SK-N-SH (cell line): ENCODE measurements at regions not wholly inside any gene's neighbourhood (a gene's known extent, or its start where the extent isn't known, plus 50 kb on each side); places are given as distances from the start of the nearest gene placed in this dataset.

Source experiments
- CTCF ChIA-PET: fragments of 300-600, 350-600 bp; formaldehyde crosslinking; extraction: SDS; loops from one replicate; lab custom pipeline; 2021; lab: Yijun Ruan, JAX
- POLR2A ChIA-PET: fragments of 350-600 bp; sonication (Branson Sonifier 250); formaldehyde crosslinking; extraction: SDS; loops from one replicate; lab custom pipeline; 2020; ENCODE audit warnings: antibody characterized with exemption, inconsistent platforms; lab: Yijun Ruan, JAX
- DNase-seq: peaks from one replicate; pipeline ENCODE4 v3.0.0; 2012
- H2AFZ ChIP-seq: fragments of 200-600 bp; sonication (generic); 2 replicates; pipeline ENCODE4 v1.8.1; 2016; ENCODE audit warnings: antibody characterized with exemption, mild to moderate bottlenecking, low read depth
- H3F3A ChIP-seq: fragments of 200-600 bp; sonication (generic); replicated peaks from 2 replicates; pipeline ENCODE3; 2016; ENCODE audit warnings: antibody characterized with exemption, mild to moderate bottlenecking; ENCODE audit not compliant: insufficient read depth
- H3K27ac ChIP-seq, 2 experiments: fragments of 200-500 bp in 1 of 2; fragments of 200-600 bp in 1 of 2; sonication (Bioruptor generic) in 1 of 2; sonication (generic), shearing (Covaris generic) in 1 of 2; 2 replicates each; pipeline versions ENCODE4 v1.5.1 to v1.6.1; 2014 to 2016; ENCODE audit warnings: low read depth in 2 of 2, inconsistent platforms in 1 of 2, low read length in 1 of 2, mild to moderate bottlenecking in 1 of 2, mixed read lengths in 1 of 2
- H3K27me3 ChIP-seq: fragments of 200-600 bp; sonication (generic), shearing (Covaris generic); 2 replicates; pipeline ENCODE4 v1.6.1; 2016; ENCODE audit warnings: mixed run types; ENCODE audit not compliant: insufficient read depth
- H3K36me3 ChIP-seq, 2 experiments: fragments of 200-500 bp in 1 of 2; fragments of 200-600 bp in 1 of 2; sonication (Bioruptor generic) in 1 of 2; sonication (generic) in 1 of 2; replicated peaks in 1 of 2; 2 replicates each; pipeline versions ENCODE3 to v1.5.1; 2014 to 2016; ENCODE audit warnings: low read length in 1 of 2, mild to moderate bottlenecking in 1 of 2; ENCODE audit not compliant: insufficient read depth in 2 of 2, control insufficient read depth in 1 of 2
- H3K4me1 ChIP-seq, 2 experiments: fragments of 200-500 bp in 1 of 2; fragments of 200-600 bp in 1 of 2; sonication (Bioruptor generic) in 1 of 2; sonication (generic), shearing (Covaris generic) in 1 of 2; 2 replicates each; pipeline versions ENCODE4 v1.5.1 to v1.6.1; 2014 to 2016; ENCODE audit warnings: low read depth in 1 of 2, low read length in 1 of 2, mixed run types in 1 of 2; ENCODE audit not compliant: insufficient read depth in 2 of 2, control insufficient read depth in 1 of 2
- H3K4me2 ChIP-seq: fragments of 200-600 bp; sonication (generic), shearing (Covaris generic); 2 replicates; pipeline ENCODE4 v1.6.1; 2017; ENCODE audit warnings: mixed run types
- H3K4me3 ChIP-seq, 2 experiments: fragments of 200-500 bp in 1 of 2; fragments of 200-600 bp in 1 of 2; sonication (Bioruptor generic) in 1 of 2; sonication (generic), shearing (Covaris generic) in 1 of 2; 2 replicates each; pipeline versions ENCODE4 v1.5.1 to v1.8.1; 2014 to 2016; ENCODE audit warnings: low read depth in 2 of 2, inconsistent platforms in 1 of 2, low read length in 1 of 2, mild to moderate bottlenecking in 1 of 2, mixed read lengths in 1 of 2, moderate library complexity in 1 of 2
- H3K79me2 ChIP-seq: fragments of 200-600 bp; sonication (generic); 2 replicates; pipeline ENCODE4 v1.8.1; 2017; ENCODE audit warnings: mild to moderate bottlenecking; ENCODE audit not compliant: insufficient read depth
- H3K9ac ChIP-seq: fragments of 200-600 bp; sonication (generic); 2 replicates; pipeline ENCODE4 v1.6.1; 2017; ENCODE audit warnings: mixed run types
- H3K9me2 ChIP-seq: fragments of 200-600 bp; sonication (generic); 2 replicates; pipeline ENCODE4 v1.6.1; 2017; ENCODE audit warnings: mixed run types
- H3K9me3 ChIP-seq: fragments of 200-600 bp; sonication (generic); 2 replicates; pipeline ENCODE4 v1.6.1; 2017; ENCODE audit warnings: mixed run types, mild to moderate bottlenecking, moderate library complexity
- H4K20me1 ChIP-seq: fragments of 200-600 bp; sonication (generic); 2 replicates; pipeline ENCODE4 v1.6.1; 2017; ENCODE audit warnings: mild to moderate bottlenecking, mixed run types; ENCODE audit not compliant: insufficient read depth
- CHD2 ChIP-seq: fragments of 150-350 bp; IDR thresholded peaks from 2 replicates; pipeline ENCODE4 v1.6.1; 2018; ENCODE audit warnings: low read length; ENCODE audit not compliant: partially characterized antibody
- EP300 ChIP-seq, 2 experiments: IDR thresholded peaks; 2 replicates each; pipeline versions ENCODE4 v1.4.0 to v1.6.1; 2012; ENCODE audit warnings: borderline replicate concordance in 1 of 2, low read depth in 1 of 2, low read length in 1 of 2
- EZH2phosphoT487 ChIP-seq: fragments of 200-600 bp; sonication (generic); IDR thresholded peaks from 2 replicates; pipeline ENCODE4 v1.6.1; 2017; ENCODE audit warnings: low read depth, mixed run types, mild to moderate bottlenecking, antibody characterized with exemption, moderate library complexity, borderline replicate concordance
- FOSL2 ChIP-seq: IDR thresholded peaks from 2 replicates; pipeline ENCODE4 v1.4.0; 2012; ENCODE audit warnings: low read depth, mild to moderate bottlenecking, moderate library complexity, borderline replicate concordance
- FOXJ3 ChIP-seq: sonication (generic); formaldehyde crosslinking; IDR thresholded peaks from 2 replicates; pipeline ENCODE4 v1.5.1; 2020; ENCODE audit warnings: mild to moderate bottlenecking, missing genetic modification reagents
- FOXM1 ChIP-seq: IDR thresholded peaks from 2 replicates; pipeline ENCODE4 v1.4.0; 2012; ENCODE audit warnings: low read depth, mild to moderate bottlenecking
- JUND ChIP-seq: IDR thresholded peaks from 2 replicates; pipeline ENCODE4 v1.4.0; 2012
- MAX ChIP-seq: IDR thresholded peaks from 2 replicates; pipeline ENCODE4 v1.4.0; 2012; ENCODE audit warnings: low read depth
- MEF2A ChIP-seq: IDR thresholded peaks from 2 replicates; pipeline ENCODE4 v1.4.0; 2012; ENCODE audit warnings: low read depth, borderline replicate concordance
- POLR2AphosphoS5 ChIP-seq: IDR thresholded peaks from 2 replicates; pipeline ENCODE4 v1.6.1; 2012; ENCODE audit warnings: low read depth, low read length
- RAD21 ChIP-seq: IDR thresholded peaks from 2 replicates; pipeline ENCODE4 v1.6.1; 2012; ENCODE audit warnings: mild to moderate bottlenecking, low read length
- TEAD4 ChIP-seq: IDR thresholded peaks from 2 replicates; pipeline ENCODE4 v1.4.0; 2012; ENCODE audit warnings: mild to moderate bottlenecking, borderline replicate concordance; ENCODE audit not compliant: insufficient read depth
- USF2 ChIP-seq: fragments of 150-350 bp; IDR thresholded peaks from 2 replicates; pipeline ENCODE4 v1.6.1; 2017; ENCODE audit warnings: antibody characterized with exemption, low read length, low read depth, borderline replicate concordance
- ZBTB33 ChIP-seq: IDR thresholded peaks from 2 replicates; pipeline ENCODE4 v1.4.0; 2012; ENCODE audit warnings: low read depth, borderline replicate concordance
- WGBS: methylation state at CpG from one replicate; pipeline ENCODE4 v1.1.6; 2017; ENCODE audit warnings: low lambda C conversion rate; 5-methylcytosine and 5-hydroxymethylcytosine counted together
- TF ChIP-seq, protein P1 (sequence below): IDR thresholded peaks from 2 replicates; pipeline ENCODE4 v1.4.0; 2012; ENCODE audit warnings: low read depth, borderline replicate concordance
- TF ChIP-seq, protein P2 (sequence below): IDR thresholded peaks from 2 replicates; pipeline ENCODE4 v1.6.1; 2012; ENCODE audit warnings: mild to moderate bottlenecking, low read depth, low read length, moderate library complexity

- POLR2A ChIA-PET, result no interaction called here
- Histone ChIP-seq H3K4me1 (no peaks in the 10 kb centered on the region), H3F3A (no peaks in the 10 kb centered on the region)
- TF ChIP-seq FOXM1, result no peak
- TF ChIP-seq, protein P1, sequence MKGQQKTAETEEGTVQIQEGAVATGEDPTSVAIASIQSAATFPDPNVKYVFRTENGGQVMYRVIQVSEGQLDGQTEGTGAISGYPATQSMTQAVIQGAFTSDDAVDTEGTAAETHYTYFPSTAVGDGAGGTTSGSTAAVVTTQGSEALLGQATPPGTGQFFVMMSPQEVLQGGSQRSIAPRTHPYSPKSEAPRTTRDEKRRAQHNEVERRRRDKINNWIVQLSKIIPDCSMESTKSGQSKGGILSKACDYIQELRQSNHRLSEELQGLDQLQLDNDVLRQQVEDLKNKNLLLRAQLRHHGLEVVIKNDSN, result no peak
- no peak for TF ChIP-seq POLR2AphosphoS5
- TF ChIP-seq FOXJ3 (CRISPR knock-in tag), result no peak
- no peak for TF ChIP-seq EZH2phosphoT487
- TF ChIP-seq MAX, result no peak
- TF ChIP-seq MEF2A, result no peak
- no peak for TF ChIP-seq ZBTB33
- TF ChIP-seq FOSL2, result no peak
- TF ChIP-seq TEAD4, result no peak
- TF ChIP-seq CHD2, result no peak
- TF ChIP-seq, all 33 proteins: peak for 0
- H3K9me3 ChIP-seq, result 0 out of 2 replicates have a peak, but pooled peaks cover 5% of the 10 kb centered on the region
- no peaks in the 10 kb centered on the region for H3K9me2 ChIP-seq
- no peaks in the 10 kb centered on the region for H3K36me3 ChIP-seq
- CTCF ChIA-PET, result no interaction called here
- H3K9ac ChIP-seq, result no peak overlapping the region
- H3K27me3 ChIP-seq, result no peaks in the 10 kb centered on the region
- 40% methylated on average over 3 of the region's 3 CpGs for WGBS
- H3K4me3 ChIP-seq, result no peak overlapping the region
- no peaks in the 10 kb centered on the region for H4K20me1 ChIP-seq
- no peaks in the 10 kb centered on the region for H3K79me2 ChIP-seq
- no peak for DNase-seq
- H3K4me2 ChIP-seq, result no peak overlapping the region
- H2AFZ ChIP-seq, result no peak overlapping the region
- H3K27ac ChIP-seq, result no peak overlapping the region
Measured at GRCh38 chr4:186854256-186854655, 130.6 kb upstream of the FAT1 start.

DNA sequence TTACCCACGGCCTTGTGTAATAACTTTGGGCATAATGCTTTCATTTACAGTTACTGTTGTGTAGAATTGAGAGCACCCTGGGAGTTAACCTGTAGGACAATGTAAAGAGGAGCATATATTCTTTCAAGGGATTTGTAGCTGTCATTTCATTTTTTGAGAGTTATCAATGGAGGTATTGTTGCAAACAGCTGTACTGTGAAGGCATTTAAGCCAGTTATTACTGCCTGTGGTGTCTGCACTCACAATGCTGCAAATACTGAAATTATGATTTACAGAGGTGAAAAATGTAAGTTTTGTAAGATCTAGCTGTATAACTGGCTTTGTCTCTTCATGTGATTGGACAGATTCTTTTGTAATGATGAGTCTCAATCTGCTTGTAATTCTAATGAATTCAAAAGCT lies 131.5 kb upstream of the FAT1 start:
- H3K27me3 ChIP-seq, result no peaks in the 10 kb centered on the region
- TF ChIP-seq, protein P2, sequence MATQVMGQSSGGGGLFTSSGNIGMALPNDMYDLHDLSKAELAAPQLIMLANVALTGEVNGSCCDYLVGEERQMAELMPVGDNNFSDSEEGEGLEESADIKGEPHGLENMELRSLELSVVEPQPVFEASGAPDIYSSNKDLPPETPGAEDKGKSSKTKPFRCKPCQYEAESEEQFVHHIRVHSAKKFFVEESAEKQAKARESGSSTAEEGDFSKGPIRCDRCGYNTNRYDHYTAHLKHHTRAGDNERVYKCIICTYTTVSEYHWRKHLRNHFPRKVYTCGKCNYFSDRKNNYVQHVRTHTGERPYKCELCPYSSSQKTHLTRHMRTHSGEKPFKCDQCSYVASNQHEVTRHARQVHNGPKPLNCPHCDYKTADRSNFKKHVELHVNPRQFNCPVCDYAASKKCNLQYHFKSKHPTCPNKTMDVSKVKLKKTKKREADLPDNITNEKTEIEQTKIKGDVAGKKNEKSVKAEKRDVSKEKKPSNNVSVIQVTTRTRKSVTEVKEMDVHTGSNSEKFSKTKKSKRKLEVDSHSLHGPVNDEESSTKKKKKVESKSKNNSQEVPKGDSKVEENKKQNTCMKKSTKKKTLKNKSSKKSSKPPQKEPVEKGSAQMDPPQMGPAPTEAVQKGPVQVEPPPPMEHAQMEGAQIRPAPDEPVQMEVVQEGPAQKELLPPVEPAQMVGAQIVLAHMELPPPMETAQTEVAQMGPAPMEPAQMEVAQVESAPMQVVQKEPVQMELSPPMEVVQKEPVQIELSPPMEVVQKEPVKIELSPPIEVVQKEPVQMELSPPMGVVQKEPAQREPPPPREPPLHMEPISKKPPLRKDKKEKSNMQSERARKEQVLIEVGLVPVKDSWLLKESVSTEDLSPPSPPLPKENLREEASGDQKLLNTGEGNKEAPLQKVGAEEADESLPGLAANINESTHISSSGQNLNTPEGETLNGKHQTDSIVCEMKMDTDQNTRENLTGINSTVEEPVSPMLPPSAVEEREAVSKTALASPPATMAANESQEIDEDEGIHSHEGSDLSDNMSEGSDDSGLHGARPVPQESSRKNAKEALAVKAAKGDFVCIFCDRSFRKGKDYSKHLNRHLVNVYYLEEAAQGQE, result no peak
- TF ChIP-seq RAD21 (no peak), USF2 (no peak), JUND (no peak), EP300 (IDR thresholded peaks at IDR 0.05; ENCODE audit: borderline replicate concordance in 1 of 2, low read depth in 1 of 2, low read length in 1 of 2) (no peak)
- TF ChIP-seq, all 33 proteins: peak for 0
- Histone ChIP-seq H3K79me2 (no peaks in the 10 kb centered on the region), H3F3A (no peaks in the 10 kb centered on the region), H3K9me3 (0 out of 2 replicates have a peak, but pooled peaks cover 5% of the 10 kb centered on the region), H2AFZ (no peak overlapping the region), H3K4me3 (no peak overlapping the region), H3K4me2 (no peak overlapping the region), H3K4me1 (no peaks in the 10 kb centered on the region), H3K27ac (no peak overlapping the region), H3K9ac (no peak overlapping the region), H3K9me2 (no peaks in the 10 kb centered on the region), H3K36me3 (no peaks in the 10 kb centered on the region), H4K20me1 (no peaks in the 10 kb centered on the region)
- DNase-seq, result no peak
- CTCF ChIA-PET, result no interaction called here
- POLR2A ChIA-PET, result no interaction called here
- WGBS, result 41% methylated on average over 1 of the region's 1 CpG
